ENCODE measurements at regions not wholly inside any gene's neighbourhood (a gene's known extent, or its start where the extent isn't known, plus 50 kb on each side); places are given as distances from the start of the nearest gene placed in this dataset.

DNA sequence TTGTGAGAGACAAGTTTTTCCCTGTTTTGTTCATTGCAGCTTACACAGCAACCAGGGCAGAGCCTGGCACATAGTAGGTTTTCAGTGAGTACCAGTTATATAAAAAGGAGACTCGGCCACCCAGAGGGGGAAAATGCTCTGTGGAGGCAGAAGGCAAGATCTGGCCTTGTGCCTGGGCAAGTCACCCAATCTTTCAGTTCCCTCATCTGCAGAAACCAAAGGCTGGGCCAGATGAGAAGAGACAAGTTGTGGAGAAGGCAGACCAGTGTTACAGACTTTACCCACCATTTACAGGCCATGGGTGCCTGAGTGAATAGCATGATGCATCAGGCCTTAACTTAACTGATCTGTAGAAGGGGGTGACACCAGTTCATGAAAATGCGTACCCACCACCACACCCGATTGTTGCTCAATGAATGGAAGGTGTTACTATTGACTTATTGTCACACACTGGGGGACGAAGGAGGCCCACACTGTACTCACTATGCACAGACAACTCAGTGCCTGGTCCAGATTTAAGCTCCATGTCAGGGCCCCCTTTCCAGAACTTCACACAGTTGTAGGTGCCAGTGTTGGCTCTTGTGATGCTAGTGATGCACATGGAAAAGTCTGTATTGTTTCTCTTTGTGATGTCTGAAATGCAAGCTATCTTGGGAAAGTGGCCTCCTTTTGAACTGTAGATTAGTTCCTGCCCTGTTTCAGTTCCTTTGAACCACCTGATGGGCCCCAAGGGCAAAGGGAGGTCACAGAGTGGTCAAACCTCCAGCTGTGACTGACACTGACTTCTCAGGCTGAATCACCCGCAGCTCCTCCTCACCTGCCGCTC is 64.3 kb upstream of the SIRPG start:
- TF ChIP-seq, protein P1, sequence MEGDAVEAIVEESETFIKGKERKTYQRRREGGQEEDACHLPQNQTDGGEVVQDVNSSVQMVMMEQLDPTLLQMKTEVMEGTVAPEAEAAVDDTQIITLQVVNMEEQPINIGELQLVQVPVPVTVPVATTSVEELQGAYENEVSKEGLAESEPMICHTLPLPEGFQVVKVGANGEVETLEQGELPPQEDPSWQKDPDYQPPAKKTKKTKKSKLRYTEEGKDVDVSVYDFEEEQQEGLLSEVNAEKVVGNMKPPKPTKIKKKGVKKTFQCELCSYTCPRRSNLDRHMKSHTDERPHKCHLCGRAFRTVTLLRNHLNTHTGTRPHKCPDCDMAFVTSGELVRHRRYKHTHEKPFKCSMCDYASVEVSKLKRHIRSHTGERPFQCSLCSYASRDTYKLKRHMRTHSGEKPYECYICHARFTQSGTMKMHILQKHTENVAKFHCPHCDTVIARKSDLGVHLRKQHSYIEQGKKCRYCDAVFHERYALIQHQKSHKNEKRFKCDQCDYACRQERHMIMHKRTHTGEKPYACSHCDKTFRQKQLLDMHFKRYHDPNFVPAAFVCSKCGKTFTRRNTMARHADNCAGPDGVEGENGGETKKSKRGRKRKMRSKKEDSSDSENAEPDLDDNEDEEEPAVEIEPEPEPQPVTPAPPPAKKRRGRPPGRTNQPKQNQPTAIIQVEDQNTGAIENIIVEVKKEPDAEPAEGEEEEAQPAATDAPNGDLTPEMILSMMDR (optimal IDR thresholded peaks at IDR 0.05 in 1 of 3, IDR thresholded peaks at IDR 0.05 in 1 of 3, conservative IDR thresholded peaks at IDR 0.05 in 1 of 3; ENCODE audit: extremely low read depth in 1 of 3, insufficient read depth in 2 of 3, low read length in 3 of 3), result no peak
- no peak for TF ChIP-seq EZH2 (IDR thresholded peaks at IDR 0.05; ENCODE audit: low read length)
